ENCODE measurements at regions not wholly inside any gene's neighbourhood (a gene's known extent, or its start where the extent isn't known, plus 50 kb on each side); places are given as distances from the start of the nearest gene placed in this dataset.

DNA sequence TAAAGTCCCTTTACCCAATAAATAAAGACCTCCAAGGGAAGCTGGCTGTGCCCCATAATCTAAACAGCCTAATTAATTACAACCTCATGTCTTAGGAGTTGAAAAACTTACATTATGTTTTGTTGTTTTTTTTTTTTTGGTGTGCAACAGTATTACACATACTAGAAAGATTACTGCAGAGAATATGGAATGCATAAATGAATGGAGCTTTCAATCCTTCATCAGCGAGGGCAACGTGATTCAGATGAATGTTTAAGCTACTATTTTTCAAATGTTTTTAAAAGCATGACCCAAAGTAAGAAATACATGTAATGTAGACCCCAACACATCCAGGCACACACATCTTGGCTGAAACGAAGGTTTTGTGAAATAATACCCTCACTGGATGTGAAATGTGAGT, 167.1 kb upstream of the FN1 start:
- H3K4me3 ChIP-seq (replicated peaks; ENCODE audit: low read depth, low read length), result no peak overlapping the region
- no peak for DNase-seq (ENCODE audit: extremely low read depth, low read depth)
- TF ChIP-seq CTCF (IDR thresholded peaks at IDR 0.05; ENCODE audit: low read depth, low read length, missing control alignments), result no peak

GRCh38 chr2:215601990-215602721, 166.3 kb upstream of the FN1 start:
- TF ChIP-seq CTCF (IDR thresholded peaks at IDR 0.05; ENCODE audit: low read depth, low read length, missing control alignments), result no peak
- DNase-seq (ENCODE audit: extremely low read depth, low read depth), result no peak
- H3K4me3 ChIP-seq (replicated peaks; ENCODE audit: low read depth, low read length), result no peak overlapping the region

DNA sequence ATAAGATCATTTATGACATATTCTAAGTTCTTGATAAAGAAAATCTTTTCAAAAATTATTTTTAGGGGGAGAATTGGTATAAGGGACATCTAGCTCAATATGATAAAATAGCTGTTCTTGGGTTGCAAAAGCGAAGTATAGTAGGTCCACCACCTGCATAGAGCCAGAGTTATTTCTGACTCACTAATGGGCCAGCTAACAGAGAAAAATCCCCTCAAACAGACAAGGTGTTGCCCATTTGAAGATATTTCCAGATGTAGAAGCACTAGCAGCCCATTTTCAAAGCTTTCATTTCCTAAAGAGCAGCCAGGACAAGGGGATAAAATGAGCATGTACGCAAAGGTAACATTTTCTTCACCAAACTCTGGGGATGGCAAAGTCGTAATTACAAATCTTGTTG, 165.7 kb upstream of the FN1 start:
- DNase-seq (ENCODE audit: extremely low read depth, low read depth), result no peak
- H3K4me3 ChIP-seq (replicated peaks; ENCODE audit: low read depth, low read length), result no peak overlapping the region
- TF ChIP-seq CTCF (IDR thresholded peaks at IDR 0.05; ENCODE audit: low read depth, low read length, missing control alignments), result no peak

GRCh38 chr2:215598376-215598975, 162.6 kb upstream of the FN1 start:
- H3K4me3 ChIP-seq (replicated peaks; ENCODE audit: low read depth, low read length), result no peak overlapping the region
- no peak for TF ChIP-seq CTCF (IDR thresholded peaks at IDR 0.05; ENCODE audit: low read depth, low read length, missing control alignments)
- DNase-seq (ENCODE audit: extremely low read depth, low read depth), result peak; percentile 88

DNA sequence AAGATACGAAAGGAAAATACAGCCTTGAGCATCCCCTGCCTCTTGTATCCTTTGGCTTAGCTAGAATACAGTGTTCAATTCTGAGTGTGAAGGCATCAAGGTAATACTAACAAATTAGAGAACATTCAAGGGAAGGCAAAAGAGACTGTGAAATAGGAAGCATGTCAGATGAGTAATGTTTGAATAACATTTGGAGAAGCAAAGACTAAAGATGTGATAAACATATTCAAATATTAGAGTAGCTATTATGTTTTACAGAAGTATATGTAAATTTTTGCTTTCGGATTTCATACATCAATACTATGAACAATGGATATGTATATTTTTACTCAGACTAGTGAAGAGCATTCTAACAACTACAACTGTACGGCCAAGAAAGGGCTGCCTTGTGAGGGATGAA, 161.7 kb upstream of the FN1 start:
- no peak overlapping the region for H3K4me3 ChIP-seq (replicated peaks; ENCODE audit: low read depth, low read length)
- TF ChIP-seq CTCF (IDR thresholded peaks at IDR 0.05; ENCODE audit: low read depth, low read length, missing control alignments), result no peak
- DNase-seq (ENCODE audit: extremely low read depth, low read depth), result no peak

GRCh38 chr2:215594766-215595165, 158.9 kb upstream of the FN1 start:
- no peak for DNase-seq (ENCODE audit: extremely low read depth, low read depth)
- no peak for TF ChIP-seq CTCF (IDR thresholded peaks at IDR 0.05; ENCODE audit: low read depth, low read length, missing control alignments)
- H3K4me3 ChIP-seq (replicated peaks; ENCODE audit: low read depth, low read length), result no peak overlapping the region
